Vagina (tissue), 2 donors: ENCODE measurements at regions not wholly inside any gene's neighbourhood (a gene's known extent, or its start where the extent isn't known, plus 50 kb on each side); places are given as distances from the start of the nearest gene placed in this dataset.

Experiments used
- POLR2A ChIP-seq, 2 donors: fragments of 450-650 bp; IDR thresholded peaks; one replicate each; pipeline ENCODE4 v1.6.1; 2017; ENCODE audit warnings: antibody characterized with exemption in 2 of 2, mild to moderate bottlenecking in 2 of 2, moderate library complexity in 2 of 2
- TF ChIP-seq, protein P1 (sequence below), 3 experiments: fragments of 450-650 bp in 2 of 3; fragments of 200-600 bp in 1 of 3; sonication (generic) in 1 of 3; IDR thresholded peaks; one replicate each; pipeline ENCODE4 v1.5.1; 2017 to 2019; ENCODE audit warnings: antibody characterized with exemption in 3 of 3, mild to moderate bottlenecking in 2 of 3, moderate library complexity in 2 of 3

DNA sequence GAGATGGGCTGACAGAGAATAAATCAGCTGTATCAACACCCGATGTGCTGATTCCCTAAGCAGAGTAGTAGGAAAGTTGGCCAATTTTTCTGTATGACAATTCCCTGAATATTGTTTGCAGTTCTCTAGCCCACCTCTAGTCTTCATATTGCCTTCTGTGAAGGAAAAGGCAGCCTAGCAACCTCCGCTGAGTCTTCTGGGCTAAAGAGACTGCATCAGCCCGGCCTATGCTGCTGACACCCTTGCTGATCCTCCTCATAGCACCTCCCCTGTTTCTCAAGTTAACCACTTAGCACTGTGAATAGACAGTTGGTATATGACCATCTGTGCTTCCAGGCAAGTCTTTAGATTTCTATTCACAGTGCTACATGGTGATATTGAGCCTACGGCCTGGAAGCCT lies 161.1 kb upstream of the EGLN3 start:
- TF ChIP-seq, protein P1, sequence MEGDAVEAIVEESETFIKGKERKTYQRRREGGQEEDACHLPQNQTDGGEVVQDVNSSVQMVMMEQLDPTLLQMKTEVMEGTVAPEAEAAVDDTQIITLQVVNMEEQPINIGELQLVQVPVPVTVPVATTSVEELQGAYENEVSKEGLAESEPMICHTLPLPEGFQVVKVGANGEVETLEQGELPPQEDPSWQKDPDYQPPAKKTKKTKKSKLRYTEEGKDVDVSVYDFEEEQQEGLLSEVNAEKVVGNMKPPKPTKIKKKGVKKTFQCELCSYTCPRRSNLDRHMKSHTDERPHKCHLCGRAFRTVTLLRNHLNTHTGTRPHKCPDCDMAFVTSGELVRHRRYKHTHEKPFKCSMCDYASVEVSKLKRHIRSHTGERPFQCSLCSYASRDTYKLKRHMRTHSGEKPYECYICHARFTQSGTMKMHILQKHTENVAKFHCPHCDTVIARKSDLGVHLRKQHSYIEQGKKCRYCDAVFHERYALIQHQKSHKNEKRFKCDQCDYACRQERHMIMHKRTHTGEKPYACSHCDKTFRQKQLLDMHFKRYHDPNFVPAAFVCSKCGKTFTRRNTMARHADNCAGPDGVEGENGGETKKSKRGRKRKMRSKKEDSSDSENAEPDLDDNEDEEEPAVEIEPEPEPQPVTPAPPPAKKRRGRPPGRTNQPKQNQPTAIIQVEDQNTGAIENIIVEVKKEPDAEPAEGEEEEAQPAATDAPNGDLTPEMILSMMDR (IDR thresholded peaks at IDR 0.05) = no peak
- no peak for TF ChIP-seq POLR2A (IDR thresholded peaks at IDR 0.05)
